ENCODE measurements at regions not wholly inside any gene's neighbourhood (a gene's known extent, or its start where the extent isn't known, plus 50 kb on each side); places are given as distances from the start of the nearest gene placed in this dataset.

- TF ChIP-seq POLR2A (IDR thresholded peaks at IDR 0.05), result no peak
- TF ChIP-seq CTCF (IDR thresholded peaks at IDR 0.05), result no peak
- no peak for TF ChIP-seq POLR2AphosphoS5 (IDR thresholded peaks at IDR 0.05)
Measured at GRCh38 chr6:4592026-4592425, 184.2 kb upstream of the CDYL start.

All from transverse colon (tissue), 4 donors.